ENCODE measurements at regions not wholly inside any gene's neighbourhood (a gene's known extent, or its start where the extent isn't known, plus 50 kb on each side); places are given as distances from the start of the nearest gene placed in this dataset.
"Not testable (repeated sequence)": the region's sequence is repeated elsewhere in the genome, so short reads cannot be mapped to it uniquely, and the experiment has no call there.

DNA sequence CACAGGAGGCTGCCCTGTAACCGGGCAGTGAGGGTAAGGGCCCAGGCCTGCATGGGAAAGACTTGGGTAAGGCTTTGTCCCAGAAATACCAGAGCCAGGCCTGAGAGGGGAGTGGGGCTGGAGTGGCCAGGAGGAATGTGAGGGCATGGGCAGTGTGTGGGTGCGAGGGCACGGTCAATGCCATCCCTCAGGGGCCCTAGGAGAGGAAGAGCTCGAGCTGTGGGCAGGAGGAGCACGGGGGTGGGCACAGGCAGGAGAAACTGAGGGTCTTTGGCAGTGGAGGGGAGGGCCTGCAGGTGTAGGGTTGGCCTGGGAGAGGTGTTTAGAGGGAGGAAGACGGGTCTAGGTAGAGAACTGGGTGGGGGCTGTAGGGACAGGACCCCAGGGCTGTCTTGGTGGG lies 381.6 kb downstream of the TMEM121 start:
- DNase-seq (no peak), ATAC-seq (no peak)
- no peak overlapping the region for H3K27ac ChIP-seq
- no peaks in the 10 kb centered on the region for H3K9me3 ChIP-seq
- peaks cover 0 to 51% of the 10 kb centered on the region in 2 donors for H3K27me3 ChIP-seq
- H3K4me3 ChIP-seq = no peak overlapping the region
- TF ChIP-seq, protein P1, sequence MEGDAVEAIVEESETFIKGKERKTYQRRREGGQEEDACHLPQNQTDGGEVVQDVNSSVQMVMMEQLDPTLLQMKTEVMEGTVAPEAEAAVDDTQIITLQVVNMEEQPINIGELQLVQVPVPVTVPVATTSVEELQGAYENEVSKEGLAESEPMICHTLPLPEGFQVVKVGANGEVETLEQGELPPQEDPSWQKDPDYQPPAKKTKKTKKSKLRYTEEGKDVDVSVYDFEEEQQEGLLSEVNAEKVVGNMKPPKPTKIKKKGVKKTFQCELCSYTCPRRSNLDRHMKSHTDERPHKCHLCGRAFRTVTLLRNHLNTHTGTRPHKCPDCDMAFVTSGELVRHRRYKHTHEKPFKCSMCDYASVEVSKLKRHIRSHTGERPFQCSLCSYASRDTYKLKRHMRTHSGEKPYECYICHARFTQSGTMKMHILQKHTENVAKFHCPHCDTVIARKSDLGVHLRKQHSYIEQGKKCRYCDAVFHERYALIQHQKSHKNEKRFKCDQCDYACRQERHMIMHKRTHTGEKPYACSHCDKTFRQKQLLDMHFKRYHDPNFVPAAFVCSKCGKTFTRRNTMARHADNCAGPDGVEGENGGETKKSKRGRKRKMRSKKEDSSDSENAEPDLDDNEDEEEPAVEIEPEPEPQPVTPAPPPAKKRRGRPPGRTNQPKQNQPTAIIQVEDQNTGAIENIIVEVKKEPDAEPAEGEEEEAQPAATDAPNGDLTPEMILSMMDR (IDR thresholded peaks at IDR 0.05) = no peak
- H3K4me1 ChIP-seq = no peaks in the 10 kb centered on the region
- H3K36me3 ChIP-seq = no peaks in the 10 kb centered on the region
- intact Hi-C loops (cut with DNase I) = no loop called here

DNA sequence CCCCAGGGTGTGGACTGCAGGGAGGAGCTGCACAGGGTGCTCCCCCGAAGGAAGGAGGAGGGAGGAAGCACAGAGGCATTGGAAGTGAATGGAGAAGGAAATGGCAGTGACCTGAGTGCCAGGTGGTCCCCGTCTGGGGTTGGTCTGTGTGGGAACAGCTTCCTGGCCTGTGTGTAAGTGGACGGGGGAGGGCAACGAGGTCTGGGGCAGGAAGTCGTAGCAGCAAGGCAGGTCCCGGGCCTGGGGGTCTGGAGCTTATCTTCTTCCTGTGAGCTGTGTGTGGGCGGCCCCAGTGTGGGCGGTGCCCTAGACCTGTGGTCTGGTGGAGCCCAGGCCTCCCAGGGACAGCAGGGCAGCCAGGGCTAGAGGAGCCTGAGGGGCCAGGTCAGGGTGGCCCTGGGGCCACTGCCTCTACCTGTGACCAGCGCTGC lies 382.1 kb downstream of the TMEM121 start:
- H3K4me3 ChIP-seq = no peak overlapping the region
- no peaks in the 10 kb centered on the region for H3K4me1 ChIP-seq
- TF ChIP-seq, protein P1 (IDR thresholded peaks at IDR 0.05) = no peak
- intact Hi-C loops (cut with DNase I) = no loop called here
- H3K36me3 ChIP-seq = no peaks in the 10 kb centered on the region
- peaks cover 0 to 51% of the 10 kb centered on the region in 2 donors for H3K27me3 ChIP-seq
- no peak overlapping the region for H3K27ac ChIP-seq
- DNase-seq = peak in 1 of 4 donors; percentile 69
- H3K9me3 ChIP-seq = no peaks in the 10 kb centered on the region
- no peak for ATAC-seq

DNA sequence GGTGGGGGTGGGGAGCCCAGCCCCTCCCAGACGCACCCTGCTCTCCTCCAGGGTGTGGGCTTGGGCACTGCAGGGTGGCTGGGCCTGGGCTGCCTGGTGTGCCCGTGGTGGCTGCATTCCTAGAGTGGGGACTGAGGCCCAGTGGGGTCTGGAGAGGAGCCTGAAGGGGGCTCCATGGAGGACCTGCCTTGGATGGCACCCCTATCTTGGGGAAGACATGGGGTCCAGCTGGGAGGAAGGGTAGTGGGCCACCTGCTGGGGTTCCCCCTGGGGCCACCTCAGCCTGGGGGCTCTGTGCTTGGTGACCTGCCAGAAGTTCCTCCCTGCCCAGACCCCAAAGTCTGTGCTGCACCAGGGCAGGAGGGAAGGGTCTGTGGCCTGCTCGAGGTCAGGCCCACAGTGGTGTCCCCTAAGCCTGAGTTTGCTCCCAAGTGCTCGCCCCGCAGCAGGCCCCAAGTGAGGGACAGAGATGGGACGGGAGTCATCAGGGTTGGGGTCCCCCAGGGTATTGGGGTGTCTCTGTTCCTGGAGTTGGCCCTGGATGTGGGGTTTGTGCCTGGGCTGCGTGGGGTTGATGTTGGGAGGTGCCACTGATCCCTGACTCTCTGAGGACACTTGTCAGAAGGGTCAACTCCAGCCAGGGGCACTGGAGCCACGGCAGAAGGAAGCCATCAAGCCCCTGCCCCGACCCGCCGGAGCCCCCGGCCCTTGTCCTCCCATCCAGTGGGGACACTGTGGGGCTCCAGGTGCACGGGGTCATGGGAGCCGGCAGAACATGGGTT lies 382.9 kb downstream of the TMEM121 start:
- ATAC-seq (no peak), DNase-seq (peak in 1 of 4 donors; percentile 39)
- Histone ChIP-seq H3K36me3 (no peaks in the 10 kb centered on the region), H3K4me1 (no peaks in the 10 kb centered on the region), H3K9me3 (no peaks in the 10 kb centered on the region), H3K4me3 (no peak overlapping the region), H3K27me3 (peaks cover 0 to 51% of the 10 kb centered on the region in 2 donors), H3K27ac (no peak overlapping the region)
- TF ChIP-seq, protein P1 (IDR thresholded peaks at IDR 0.05) = no peak
- intact Hi-C loops (cut with DNase I) = no loop called here

DNA sequence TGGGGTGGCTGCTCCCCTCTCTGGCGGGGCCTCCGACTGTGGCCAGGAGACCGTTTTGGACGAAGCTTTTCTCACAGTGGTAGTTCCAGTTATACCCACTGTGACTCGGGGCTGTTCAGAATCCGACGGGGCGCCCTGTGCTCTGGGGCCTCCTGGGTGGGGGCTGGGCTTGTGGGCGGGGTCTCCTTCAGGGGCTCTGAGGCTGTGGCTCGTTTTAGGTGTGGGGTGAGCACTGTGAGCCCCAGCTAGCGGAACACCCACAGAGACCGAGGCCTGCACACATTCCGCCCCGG lies 383.4 kb downstream of the TMEM121 start:
- DNase-seq = peak in 1 of 4 donors; percentile 64
- H3K27ac ChIP-seq; H3K4me1 ChIP-seq; H3K36me3 ChIP-seq; ATAC-seq; intact Hi-C loops (cut with DNase I); H3K4me3 ChIP-seq; H3K9me3 ChIP-seq: not testable (repeated sequence)
- H3K27me3 ChIP-seq = peaks cover 0 to 51% of the 10 kb centered on the region in 2 donors

DNA sequence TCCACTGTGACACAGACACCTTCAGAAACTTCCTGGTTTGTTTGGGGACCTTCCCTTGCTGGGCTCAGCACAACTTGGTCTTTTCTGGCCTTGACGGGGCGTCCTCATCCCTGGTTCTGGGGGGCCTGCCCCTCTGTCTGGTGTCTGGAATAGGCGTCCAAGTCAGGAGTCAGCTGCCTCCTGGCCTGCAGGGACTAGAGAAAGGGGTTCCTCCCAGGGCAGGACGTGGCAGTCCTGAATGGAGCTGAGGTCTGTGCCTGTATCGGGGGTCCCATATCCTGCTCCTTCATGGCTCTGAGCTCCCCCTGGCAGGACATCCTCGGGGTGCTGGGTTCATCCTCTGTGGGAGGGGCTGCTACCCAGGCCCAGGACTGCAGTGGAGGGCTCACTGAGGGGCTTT lies 384.0 kb downstream of the TMEM121 start:
- Histone ChIP-seq H3K4me3 (no peak overlapping the region), H3K27me3 (peaks cover 0 to 51% of the 10 kb centered on the region in 2 donors), H3K4me1 (no peaks in the 10 kb centered on the region), H3K9me3 (peaks cover 0 to under 1% of the 10 kb centered on the region in 2 donors), H3K36me3 (no peaks in the 10 kb centered on the region), H3K27ac (no peak overlapping the region)
- TF ChIP-seq, protein P1 (IDR thresholded peaks at IDR 0.05) = no peak
- peak in 1 of 4 donors; percentile 34 for DNase-seq
- intact Hi-C loops (cut with DNase I) = no loop called here
- no peak for ATAC-seq

All from left lung (tissue), 4 donors.